HepG2 (cell line): ENCODE measurements at regions not wholly inside any gene's neighbourhood (a gene's known extent, or its start where the extent isn't known, plus 50 kb on each side); places are given as distances from the start of the nearest gene placed in this dataset.

Experiments used
- ISX ChIP-seq: sonication (generic); formaldehyde crosslinking; conservative IDR thresholded peaks from 2 replicates; pipeline ENCODE4 v1.5.0; 2020; ENCODE audit warnings: missing genetic modification reagents
- JUND ChIP-seq: sonication (generic); formaldehyde crosslinking; IDR thresholded peaks from 2 replicates; pipeline ENCODE4 v1.8.0; 2022; ENCODE audit warnings: mild to moderate bottlenecking, missing genetic modification reagents
- NBN ChIP-seq: fragments of 450-650 bp; conservative IDR thresholded peaks from 2 replicates; pipeline ENCODE4 v1.6.1; 2017
- NR2C2 ChIP-seq: sonication (generic); formaldehyde crosslinking; IDR thresholded peaks from 2 replicates; pipeline ENCODE4 v1.4.0; 2020; ENCODE audit warnings: missing genetic modification reagents, mild to moderate bottlenecking, moderate library complexity, borderline replicate concordance
- RFX5 ChIP-seq: IDR thresholded peaks from 2 replicates; pipeline ENCODE4 v1.6.1; 2011; ENCODE audit warnings: low read depth, low read length, improper control_type of control experiment
- ZBTB38 ChIP-seq: sonication (generic); formaldehyde crosslinking; IDR thresholded peaks from 2 replicates; pipeline ENCODE4 v1.5.1; 2020; ENCODE audit warnings: mild to moderate bottlenecking, missing genetic modification reagents

GRCh38 chr1:221813887-221814286, 72.0 kb upstream of the DUSP10 start:
- TF ChIP-seq ISX (no peak), NBN (no peak), JUND (no peak), ZBTB38 (CRISPR knock-in tag) (no peak), NR2C2 (CRISPR knock-in tag) (no peak), RFX5 (no peak)
